Gastroesophageal sphincter (tissue), 3 donors: ENCODE measurements at regions not wholly inside any gene's neighbourhood (a gene's known extent, or its start where the extent isn't known, plus 50 kb on each side); places are given as distances from the start of the nearest gene placed in this dataset.

Source experiments
- EP300 ChIP-seq: sonication (generic); formaldehyde crosslinking; IDR thresholded peaks from one replicate; pipeline ENCODE4 v1.6.1; 2017; ENCODE audit warnings: antibody characterized with exemption, mild to moderate bottlenecking
- POLR2A ChIP-seq, 2 donors: fragments of 450-650 bp; IDR thresholded peaks; one replicate each; pipeline ENCODE4 v1.6.1; 2017; ENCODE audit warnings: antibody characterized with exemption in 2 of 2, mild to moderate bottlenecking in 2 of 2, moderate library complexity in 1 of 2
- POLR2AphosphoS5 ChIP-seq: sonication (generic); formaldehyde crosslinking; IDR thresholded peaks from one replicate; pipeline ENCODE4 v1.6.1; 2017; ENCODE audit warnings: antibody characterized with exemption
- TF ChIP-seq, protein P1 (sequence below), 4 experiments: fragments of 200-600 bp in 2 of 4; fragments of 450-650 bp in 2 of 4; sonication (generic) in 1 of 4; IDR thresholded peaks; one replicate each; pipeline ENCODE4 v1.5.1; 2017 to 2019; ENCODE audit warnings: antibody characterized with exemption in 4 of 4, mild to moderate bottlenecking in 2 of 4, moderate library complexity in 2 of 4

DNA sequence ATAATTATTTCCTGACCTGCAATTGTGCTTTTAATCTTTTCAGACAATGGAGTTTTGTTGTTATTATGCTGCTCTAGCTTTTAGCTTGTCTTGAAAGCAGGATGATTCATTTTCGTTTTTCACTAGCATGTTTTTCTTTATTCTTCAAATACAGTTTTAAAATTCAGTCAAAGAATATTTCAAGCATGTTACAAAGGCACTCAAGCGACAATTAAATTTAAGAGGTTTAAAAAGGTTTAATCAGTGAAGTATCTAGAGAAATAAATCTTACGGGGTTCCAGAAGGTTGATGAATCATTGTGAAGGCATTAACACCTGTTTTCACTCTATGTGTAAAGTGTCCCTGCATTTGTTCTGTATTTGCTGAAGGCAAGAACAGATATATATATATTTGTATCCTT lies 390.7 kb upstream of the TMEFF2 start:
- TF ChIP-seq, protein P1, sequence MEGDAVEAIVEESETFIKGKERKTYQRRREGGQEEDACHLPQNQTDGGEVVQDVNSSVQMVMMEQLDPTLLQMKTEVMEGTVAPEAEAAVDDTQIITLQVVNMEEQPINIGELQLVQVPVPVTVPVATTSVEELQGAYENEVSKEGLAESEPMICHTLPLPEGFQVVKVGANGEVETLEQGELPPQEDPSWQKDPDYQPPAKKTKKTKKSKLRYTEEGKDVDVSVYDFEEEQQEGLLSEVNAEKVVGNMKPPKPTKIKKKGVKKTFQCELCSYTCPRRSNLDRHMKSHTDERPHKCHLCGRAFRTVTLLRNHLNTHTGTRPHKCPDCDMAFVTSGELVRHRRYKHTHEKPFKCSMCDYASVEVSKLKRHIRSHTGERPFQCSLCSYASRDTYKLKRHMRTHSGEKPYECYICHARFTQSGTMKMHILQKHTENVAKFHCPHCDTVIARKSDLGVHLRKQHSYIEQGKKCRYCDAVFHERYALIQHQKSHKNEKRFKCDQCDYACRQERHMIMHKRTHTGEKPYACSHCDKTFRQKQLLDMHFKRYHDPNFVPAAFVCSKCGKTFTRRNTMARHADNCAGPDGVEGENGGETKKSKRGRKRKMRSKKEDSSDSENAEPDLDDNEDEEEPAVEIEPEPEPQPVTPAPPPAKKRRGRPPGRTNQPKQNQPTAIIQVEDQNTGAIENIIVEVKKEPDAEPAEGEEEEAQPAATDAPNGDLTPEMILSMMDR (IDR thresholded peaks at IDR 0.05) = no peak
- TF ChIP-seq POLR2A (IDR thresholded peaks at IDR 0.05) = no peak
- TF ChIP-seq EP300 = no peak
- no peak for TF ChIP-seq POLR2AphosphoS5
